Fibroblast of skin of scalp (primary cell): ENCODE measurements at regions not wholly inside any gene's neighbourhood (a gene's known extent, or its start where the extent isn't known, plus 50 kb on each side); places are given as distances from the start of the nearest gene placed in this dataset.
A peak's percentile ranks its signal among the peaks of the same experiment; 100 is the strongest.
"Not testable (repeated sequence)": the region's sequence is repeated elsewhere in the genome, so short reads cannot be mapped to it uniquely, and the experiment has no call there.

Experiments used
- DNase-seq: peaks from one replicate; pipeline ENCODE4 v3.0.0-alpha.2; 2013

DNA sequence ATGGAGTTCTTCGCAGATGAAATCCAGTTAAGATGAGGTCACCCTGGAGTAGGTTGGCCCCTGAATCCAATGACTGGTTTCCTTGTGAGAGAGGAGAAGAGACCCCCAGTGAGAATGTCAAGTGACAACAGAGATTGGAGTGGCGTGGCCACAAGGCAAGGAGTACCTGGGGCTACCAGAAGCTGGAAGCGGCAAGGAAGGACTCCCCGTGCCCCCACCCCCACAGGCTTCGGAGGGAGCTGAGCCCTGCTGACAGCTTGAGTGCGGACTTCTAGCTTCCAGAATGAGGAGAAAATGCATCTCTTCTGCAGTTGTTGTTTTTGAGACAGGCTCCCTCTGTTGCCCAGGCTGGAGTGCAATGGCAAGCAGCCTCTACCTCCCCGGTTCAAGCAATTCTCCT, 78.0 kb upstream of the HPCAL1 start:
- DNase-seq = no peak

DNA sequence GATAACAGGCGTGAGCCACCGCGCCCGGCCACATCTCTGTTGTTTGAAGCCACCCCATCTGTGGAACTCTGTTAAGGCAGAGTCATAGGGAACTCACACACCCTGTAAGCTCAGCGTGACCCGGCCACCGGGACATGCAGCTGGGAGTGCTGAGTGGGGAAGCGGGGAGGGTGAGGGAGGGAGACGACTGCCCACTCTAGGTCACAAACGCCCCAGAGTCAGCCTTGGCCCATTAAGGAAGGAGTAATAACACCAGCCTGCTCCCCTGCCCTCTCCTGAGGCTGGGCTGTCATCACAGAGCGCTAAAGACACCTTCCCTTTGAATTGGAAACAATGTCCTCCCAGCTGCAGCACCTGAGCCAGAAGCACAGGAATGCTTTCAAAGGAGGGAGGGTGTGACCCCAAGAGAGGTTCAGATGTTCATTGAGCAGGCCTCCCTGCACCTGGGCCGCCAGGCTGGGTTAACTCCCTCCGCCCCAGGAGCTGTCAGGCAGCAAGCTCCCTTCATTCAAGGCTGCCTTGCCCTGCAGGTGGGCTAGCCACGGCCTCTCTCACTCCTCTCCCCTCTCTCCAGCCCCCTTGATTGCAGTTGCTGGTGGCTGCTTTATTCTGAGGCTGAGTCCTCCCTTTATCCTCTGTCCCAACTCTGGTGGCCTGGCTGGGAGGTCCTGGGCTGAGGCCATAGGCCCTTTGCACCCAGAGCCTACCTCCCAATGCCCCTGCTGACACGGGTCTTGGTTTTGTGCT, 77.2 kb upstream of the HPCAL1 start:
- no peak for DNase-seq

DNA sequence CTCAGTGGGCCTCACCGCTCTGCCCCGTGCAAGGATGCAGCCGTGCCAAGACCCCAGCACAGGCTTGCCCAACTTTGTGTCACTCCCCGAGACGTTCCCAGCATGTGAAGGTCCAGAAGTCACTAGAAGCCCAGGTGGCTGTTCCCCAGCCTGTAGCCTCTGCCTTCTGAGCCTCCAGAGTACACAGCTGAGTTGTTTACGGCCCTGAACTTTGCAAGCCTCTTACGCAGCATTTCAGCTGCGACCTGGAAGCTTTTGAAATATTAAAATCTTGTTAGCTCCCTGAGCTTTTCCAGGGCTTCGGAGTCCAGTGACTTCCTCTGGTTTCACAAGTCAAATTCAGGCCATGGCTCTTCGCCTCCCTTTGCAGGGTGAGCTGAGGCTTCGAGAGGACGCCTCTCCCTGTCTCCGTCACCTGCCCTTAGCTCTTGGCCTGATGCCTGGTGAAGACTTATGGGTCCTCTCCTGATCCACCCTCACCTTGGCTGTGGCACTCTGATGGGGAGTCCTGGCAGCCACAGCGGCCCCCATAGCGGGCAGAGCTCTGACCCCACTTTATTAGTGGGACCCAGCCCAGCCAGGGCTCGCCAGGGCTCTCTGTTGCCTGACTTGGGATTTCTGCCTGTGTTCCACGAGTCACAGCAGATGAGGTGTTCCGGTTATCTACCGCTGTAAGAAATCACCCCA, 76.5 kb upstream of the HPCAL1 start:
- DNase-seq = no peak

- no peak for DNase-seq
Measured at GRCh38 chr2:10228611-10229365, 73.9 kb upstream of the HPCAL1 start.

- no peak for DNase-seq
Measured at GRCh38 chr2:10229462-10230099, 73.1 kb upstream of the HPCAL1 start.

DNA sequence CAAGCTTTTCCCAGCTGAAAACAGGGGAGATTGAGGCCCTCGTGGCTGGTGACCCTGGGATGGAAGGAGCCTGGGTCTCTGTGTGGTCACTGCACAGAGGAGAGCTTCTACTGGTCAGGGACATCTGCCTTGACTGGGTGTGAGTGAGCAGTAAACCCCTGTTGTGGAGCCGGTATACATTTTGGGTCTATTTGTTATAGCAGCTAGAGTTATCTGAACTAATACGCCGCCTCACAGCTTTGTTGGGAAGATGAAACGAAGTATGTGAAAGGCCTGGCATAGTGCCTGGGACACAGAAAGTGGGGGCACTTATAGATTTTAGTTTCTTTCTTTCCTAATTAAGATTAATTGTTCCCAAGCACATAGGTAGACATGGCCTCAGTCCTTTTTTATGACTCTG, 72.2 kb upstream of the HPCAL1 start:
- no peak for DNase-seq

- DNase-seq = not testable (repeated sequence)
Measured at GRCh38 chr2:10230921-10231320, 71.8 kb upstream of the HPCAL1 start.

DNA sequence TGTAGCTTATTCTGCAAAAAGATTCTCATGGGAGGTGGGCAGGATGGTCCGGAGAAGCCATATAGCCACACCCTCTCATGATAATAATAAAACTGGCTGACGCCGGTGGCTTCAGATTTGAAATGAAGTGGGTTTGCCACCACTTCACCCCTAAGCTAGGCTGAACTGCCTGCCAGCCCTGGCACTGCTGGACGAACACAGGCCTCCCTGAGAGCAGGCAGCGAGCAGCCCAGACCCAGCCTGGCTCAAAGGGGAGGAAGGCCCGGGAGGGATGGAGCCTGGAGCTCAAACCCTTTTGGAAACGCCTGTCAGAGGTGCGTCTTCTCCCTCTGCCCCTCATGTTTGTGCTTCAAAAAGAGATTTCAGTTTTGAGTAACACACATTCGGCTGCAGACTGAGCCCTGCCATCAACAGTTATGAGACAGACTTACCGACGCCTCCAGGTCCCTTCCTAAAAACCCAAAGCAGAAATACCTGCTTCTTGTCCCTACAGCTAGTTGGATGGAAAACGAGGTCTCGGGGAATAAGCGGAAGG, 71.1 kb upstream of the HPCAL1 start:
- DNase-seq = no peak

GRCh38 chr2:10232096-10232815, 70.4 kb upstream of the HPCAL1 start:
- no peak for DNase-seq

GRCh38 chr2:10233131-10234012, 69.3 kb upstream of the HPCAL1 start:
- no peak for DNase-seq

GRCh38 chr2:10234013-10234306, 68.7 kb upstream of the HPCAL1 start:
- DNase-seq = no peak

- no peak for DNase-seq
Measured at GRCh38 chr2:10234409-10235094, 68.2 kb upstream of the HPCAL1 start.

DNA sequence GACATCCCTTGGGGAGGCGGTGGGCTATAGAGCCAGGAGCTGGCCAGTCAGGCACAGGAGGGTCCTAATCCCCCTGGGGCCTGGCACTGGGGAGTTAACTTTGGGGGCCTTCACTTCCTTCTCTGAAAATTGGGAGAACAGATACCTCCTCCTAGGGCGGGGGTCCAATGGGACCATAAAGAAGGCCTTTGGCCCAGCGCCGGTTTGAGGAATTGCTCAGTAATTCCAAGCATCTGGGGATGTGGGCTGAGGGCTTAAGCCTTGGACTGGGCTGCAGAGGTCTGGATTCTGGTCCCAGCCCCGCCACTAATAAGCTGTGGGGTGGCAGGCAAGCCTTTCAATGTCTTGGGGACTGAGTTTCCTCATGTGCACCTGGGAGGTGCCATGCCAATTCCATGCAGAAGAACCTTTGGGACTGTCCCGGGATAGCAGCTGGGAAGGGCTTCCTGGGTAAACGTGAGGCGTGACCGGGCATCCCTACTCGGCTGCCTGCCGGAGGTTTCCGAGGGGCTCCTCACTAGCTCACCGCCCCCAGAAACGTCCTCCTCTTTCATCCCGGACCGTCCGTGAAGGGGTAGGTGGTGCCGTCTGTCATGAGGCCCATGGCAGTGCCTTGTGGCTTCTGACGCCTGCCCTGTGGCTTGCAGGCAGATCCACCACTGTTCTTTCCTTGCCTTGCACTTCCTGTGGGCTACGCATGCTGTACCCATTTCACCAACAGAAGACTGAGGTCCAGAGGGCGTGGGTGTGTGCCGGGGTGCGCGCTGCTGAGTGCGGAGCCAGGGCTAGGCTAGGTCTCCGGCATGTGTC, 67.4 kb upstream of the HPCAL1 start:
- DNase-seq = peak; percentile 32

GRCh38 chr2:10235909-10236550, 66.7 kb upstream of the HPCAL1 start:
- no peak for DNase-seq

DNA sequence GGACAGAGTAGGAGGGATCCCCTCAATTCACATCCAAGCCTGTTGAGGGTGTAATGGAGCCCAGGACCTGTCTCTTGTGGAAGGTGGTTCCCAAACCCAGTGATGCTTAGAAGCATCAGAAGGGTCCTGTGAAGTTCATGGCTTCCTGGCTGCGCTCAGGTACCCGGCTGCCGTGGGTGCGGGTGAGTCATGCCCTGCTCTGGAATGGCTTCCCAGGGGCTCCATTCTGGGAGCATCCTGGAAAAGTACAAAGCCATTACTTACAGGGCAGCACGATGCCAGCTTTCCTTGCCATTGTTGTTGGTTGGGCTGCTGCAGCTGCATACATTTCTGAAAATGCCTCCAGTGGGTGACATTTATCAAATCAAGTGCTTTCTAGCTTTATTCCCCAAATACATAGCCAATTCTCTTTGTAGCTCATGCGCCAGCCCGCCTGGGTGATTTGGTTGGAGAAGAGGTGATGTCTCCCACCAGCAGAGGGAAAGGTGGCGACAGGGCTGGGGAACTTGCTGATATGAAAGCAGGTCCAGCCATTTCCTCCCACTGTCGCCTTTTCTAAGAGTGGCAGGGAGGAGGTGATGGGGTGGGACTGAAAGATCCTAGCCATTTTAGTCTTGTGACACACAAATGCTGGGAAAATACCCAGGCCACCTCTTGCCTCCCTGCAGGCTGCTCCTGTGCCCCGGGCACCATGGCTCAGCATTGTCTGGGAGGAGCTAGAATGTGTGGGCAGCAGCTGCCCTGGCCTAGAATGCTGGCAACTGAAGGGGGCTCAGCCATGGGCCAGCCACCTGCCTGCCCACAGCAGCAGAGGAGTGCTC, 65.9 kb upstream of the HPCAL1 start:
- no peak for DNase-seq

GRCh38 chr2:10237392-10238321, 65.0 kb upstream of the HPCAL1 start:
- DNase-seq = no peak

- no peak for DNase-seq
Measured at GRCh38 chr2:10238396-10238795, 64.3 kb upstream of the HPCAL1 start.
